ENCODE measurements at regions not wholly inside any gene's neighbourhood (a gene's known extent, or its start where the extent isn't known, plus 50 kb on each side); places are given as distances from the start of the nearest gene placed in this dataset.

DNA sequence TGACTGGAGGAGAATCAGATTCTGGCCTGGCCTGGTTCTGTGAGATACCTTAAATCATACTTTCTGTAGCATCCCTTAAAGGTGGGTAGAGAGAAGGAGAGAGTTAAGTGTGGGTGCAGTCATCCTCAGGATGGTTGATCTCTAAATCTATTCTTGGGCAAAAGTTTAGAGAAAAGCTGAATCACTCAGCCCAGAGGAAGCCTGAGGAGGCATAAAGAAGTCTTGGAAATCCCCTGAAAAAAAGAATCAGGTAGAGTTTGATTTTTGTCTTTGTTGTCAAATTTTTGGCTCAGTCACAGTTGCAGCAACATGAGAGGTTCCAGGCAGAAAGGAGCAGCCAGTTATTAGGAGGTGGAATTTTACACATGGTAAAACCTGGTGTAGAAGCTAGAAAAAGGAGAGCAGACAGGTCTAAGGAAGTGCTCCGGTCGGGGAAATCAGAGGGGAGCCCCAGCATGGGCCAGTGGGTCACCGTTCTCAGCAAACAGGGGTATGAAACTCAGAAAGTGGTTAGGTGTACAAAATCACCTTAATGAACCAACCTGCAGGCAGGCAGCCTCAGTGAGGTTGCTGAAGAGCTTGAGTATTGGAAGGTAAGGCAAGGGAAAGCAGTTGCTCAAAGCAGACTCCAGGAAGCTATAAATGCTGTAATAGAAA lies 116.2 kb upstream of the CNTLN start:
- DNase-seq: no peak

DNA sequence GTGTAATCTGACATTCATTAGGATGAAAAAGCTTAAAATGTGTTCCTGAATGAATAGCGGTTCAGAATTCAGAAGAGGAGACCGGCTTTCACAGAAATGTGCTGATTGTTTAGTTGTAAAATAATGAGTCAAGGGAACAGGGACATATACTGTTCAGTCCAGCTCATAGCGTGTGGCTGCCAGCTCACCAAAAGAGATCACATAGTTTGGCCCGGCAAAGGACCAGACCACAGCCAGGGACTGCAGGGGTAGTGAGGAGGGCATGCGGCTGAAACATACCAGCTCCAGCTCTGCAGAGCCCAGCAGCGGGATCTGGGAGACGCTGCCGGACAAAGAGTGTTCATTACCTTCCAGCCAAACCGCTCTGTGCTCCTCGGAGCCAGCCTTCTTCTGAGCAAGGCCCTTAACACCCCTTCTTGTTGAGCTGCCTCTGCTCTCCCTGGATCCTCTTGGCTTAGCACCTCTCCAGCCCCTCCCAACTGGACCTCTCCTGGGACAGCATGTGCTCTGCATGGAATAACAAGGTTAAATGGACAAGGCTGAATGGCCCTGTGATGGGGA lies 116.8 kb upstream of the CNTLN start:
- no peak for DNase-seq

GRCh38 chr9:17013891-17014290 lies 120.9 kb upstream of the CNTLN start:
- no peak for DNase-seq

GRCh38 chr9:17013010-17013409 lies 121.8 kb upstream of the CNTLN start:
- DNase-seq: no peak

- DNase-seq: no peak
These were observed 123.0 kb upstream of the CNTLN start for GRCh38 chr9:17011880-17012279.

DNA sequence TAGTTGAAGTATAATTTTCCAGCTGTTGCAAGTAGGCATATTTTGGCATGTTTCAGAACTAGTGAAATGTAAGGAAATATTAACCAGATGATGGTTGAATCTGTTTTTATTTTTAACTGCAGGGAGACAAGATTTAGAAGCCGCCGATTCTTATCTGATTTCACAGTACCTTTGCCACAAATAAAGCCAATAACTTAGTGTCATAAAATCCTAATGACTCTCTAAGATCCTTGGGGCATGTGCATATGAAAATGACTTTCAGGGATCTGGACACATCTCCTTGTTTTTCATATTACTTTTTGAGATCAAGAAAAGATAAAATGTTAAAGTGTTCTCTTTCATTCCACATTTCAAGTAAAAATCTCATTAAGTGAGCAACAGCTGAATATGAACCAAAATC lies 125.8 kb upstream of the CNTLN start:
- no peak for DNase-seq

DNA sequence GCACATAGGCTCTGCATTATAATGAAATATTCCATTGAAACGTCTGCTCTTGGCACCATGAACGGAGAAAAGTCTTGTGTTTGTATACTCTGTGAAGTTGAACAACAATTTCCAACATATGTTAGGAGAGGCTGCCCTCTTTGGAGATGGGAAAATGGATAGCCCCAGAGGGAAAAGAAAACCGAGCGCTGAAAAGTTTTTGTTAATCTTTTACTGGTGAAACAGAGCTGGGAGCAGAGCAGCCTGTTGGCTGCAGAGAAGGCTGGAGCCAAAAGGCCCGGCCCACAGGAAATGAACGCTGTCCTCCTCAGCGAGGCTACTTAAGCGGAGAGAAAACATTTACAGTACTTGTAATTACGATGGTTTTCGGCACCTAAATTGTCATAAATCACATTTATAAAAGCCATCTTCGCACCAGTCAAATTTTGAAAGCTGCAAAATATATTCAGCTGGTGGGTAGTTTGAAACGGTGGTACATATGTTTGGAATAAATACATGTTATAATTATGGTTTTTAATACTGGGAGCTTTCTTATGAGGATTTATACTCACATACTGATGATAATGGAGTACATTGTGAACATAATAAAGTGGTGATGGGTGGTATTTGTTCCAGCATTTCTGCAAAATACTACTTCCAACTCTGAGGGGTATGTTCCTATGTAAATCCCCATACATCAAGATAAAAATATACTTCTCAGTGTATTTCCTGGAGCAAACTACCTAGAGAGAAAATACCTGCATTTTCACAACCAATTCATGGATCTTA lies 129.6 kb upstream of the CNTLN start:
- DNase-seq: peak; percentile 29

DNA sequence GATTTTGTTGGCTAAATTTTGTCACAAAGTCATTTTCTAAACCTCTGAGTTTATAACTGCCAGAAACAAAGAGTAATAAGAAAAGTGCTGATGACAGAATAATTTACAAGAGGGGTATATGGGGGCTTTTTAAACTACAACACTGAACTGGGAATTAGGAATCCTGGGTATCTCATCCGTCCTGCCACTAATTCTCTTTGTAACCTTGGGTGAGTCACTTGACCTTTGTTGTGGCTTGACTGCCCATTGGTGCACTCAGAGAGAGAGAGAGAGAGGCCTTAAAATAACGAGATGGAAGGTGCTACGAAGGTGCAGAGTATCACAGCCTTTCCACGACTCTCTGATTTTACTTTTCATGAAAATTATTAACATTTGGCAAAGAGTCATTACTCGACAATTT lies 130.3 kb upstream of the CNTLN start:
- no peak for DNase-seq

DNA sequence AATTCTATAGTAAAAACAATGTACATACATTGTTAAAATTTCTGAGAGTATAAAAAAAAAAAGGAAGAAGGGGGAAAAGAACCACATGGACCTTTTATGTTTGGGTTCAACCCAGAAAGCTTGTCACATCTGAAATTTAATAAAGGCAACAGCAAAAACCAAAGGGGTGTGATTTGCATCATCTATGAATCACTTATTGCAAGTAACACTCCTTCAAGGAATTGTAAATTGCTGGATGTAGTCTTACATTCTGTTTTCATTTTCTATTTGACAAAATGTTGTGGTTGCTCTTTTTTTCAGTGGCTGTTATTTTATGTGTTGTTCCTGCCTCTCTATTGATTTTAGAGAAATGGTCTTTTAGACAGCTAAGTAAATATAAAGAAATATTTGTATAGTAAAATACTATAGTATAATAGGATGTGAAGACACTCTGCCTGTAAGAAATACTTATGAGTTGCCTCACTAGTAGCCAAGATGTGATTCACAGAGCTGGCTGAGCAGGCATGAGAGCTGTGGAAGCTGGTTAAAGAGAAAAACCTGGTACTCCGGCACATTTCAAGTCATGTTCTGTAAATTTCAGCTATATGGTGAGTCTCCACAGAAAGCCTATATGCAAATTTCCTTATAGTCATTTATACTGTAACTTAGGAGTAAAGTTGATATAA lies 131.1 kb upstream of the CNTLN start:
- DNase-seq: no peak

- DNase-seq: no peak
These were observed 126.5 kb upstream of the BNC2 start for GRCh38 chr9:16996901-16997491.

- DNase-seq: no peak
These were observed 121.7 kb upstream of the BNC2 start for GRCh38 chr9:16992138-16992537.

DNA sequence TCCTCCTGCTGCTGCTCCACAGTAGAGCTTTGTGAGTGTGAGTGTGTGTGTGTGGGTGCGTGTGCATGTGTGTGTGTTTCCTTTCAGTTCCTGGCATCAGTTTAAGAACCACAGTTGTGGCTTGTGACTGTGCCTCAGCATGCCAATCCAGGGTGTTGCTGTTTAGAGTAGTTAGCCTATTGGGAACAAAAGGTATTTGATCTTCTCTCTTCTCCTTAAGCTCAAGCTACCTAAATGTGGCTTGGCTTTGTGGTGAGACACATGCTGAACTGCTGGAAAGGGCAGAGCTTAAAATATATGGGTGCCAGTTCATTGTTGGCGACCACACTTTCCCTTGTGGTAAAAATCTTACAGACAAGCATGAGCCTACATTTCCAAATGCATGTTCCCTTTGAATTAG lies 116.6 kb upstream of the BNC2 start:
- no peak for DNase-seq

DNA sequence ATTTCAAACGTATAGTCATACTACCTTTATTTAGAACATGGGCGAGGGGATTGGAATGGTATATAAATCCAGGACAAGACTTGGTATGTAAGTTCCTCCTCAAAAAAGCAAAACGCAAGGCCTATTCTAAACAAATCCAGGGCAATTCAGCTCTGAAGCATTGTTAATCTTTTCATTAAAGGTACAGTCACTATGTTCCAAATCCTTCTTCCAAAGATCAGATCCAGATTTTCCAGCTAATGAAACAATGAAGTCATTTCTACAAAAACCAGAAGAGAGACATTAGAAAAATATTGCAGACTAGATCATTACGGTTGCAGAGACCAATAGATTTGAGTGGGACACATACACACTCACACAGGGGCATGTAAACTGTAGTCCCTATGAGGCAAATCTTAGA lies 116.1 kb upstream of the BNC2 start:
- DNase-seq: no peak

GRCh38 chr9:16985559-16986348 lies 115.3 kb upstream of the BNC2 start:
- no peak for DNase-seq

DNA sequence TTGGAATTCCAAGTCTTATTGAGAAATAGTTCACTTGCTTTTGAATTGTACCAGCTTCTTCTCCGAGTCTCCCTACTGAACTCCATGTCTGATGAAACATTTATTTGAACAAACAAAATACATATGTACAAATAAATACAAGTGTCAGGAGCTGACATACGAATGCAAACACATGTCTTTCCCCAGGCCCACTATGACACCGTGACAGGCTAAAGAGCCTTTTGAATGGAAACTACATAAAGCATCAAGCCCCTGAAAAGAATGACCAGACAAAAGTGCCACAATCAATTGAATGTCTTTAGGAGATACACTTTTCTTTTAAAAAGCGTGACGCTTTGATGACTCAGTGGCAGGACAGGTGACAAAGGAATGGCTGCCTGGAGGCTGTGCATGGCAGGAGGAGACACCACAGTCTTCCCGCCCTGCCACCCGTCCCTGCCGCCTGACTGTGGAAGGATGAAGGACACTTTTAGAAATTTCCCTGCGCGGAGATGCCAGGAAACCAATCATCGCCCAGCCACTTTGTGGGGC lies 112.4 kb upstream of the BNC2 start:
- no peak for DNase-seq

DNA sequence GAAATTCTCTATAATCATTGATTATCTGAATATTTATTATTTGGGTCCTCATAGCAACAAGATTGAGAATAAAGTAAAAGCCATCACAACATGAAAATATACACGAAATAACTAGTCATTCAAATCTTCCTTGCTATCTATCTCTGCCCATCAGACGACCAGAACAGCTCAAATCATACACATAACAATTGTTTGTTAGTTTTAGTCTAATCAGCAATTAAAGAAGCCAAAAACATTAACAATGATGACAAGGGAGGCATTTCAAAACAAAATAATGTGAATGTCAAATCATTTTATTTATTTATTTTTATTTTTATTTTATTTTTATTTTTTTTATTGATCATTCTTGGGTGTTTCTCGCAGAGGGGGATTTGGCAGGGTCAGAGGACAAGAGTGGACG lies 106.0 kb upstream of the BNC2 start:
- no peak for DNase-seq

- DNase-seq: no peak
These were observed 104.0 kb upstream of the BNC2 start for GRCh38 chr9:16974436-16974835.

GRCh38 chr9:16970321-16970720 lies 99.9 kb upstream of the BNC2 start:
- no peak for DNase-seq

DNA sequence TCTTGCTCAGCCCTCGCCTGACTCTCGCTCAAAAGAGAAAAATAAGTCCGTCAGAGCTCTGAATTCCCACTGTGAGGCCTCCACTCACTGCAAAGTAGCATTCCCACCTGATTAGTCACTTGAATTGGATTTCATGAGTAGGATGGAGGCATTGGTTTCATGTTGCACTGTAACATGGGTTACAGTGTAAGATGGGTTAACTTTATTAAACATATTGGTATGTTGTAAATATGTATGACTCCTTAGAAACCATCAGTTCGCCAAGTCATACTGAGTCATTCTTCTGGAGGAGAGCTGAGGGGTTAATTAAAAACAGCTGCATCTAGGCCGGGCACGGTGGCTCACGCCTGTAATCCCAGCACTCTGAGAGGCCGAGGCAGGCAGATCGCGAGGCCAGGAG lies 93.8 kb upstream of the BNC2 start:
- no peak for DNase-seq

GRCh38 chr9:16960084-16960483 lies 89.6 kb upstream of the BNC2 start:
- no peak for DNase-seq

DNA sequence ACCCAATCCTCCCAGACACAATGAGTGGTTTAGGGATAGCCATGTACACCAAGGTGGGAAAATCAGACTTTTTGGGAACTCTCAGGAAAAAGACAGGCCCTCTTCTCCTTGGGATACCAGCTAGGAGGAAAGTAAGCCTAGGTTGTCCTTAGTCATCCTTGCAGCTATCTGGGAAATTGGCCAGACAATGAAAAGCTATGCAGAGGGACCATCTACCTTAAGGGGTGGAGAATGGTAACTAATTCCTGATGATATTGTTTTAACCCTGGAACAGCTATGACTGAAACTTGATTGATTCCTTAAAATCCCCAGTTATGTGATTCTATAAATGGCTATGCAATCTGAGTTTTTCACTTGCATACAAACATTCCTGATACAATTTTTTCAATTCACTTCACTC lies 88.9 kb upstream of the BNC2 start:
- DNase-seq: no peak

DNA sequence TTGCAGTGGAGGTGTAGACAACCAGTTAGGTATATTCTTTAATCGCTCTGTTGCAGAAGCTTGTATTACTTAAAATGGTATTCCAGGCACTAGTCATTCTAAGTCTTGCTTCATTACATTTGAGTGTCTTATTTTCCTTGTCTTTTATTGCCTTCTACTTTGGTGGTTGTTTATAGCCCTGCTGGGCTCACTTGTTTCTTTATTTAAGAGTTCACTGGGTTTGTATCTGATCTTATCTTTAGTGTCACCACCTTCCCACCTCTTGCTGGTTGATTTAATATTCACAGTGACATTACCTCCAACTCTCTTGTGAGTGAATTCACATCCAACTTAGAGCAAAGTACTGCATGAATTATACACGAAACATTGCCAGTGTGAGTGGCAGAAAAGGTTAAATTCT lies 83.6 kb upstream of the BNC2 start:
- DNase-seq: no peak

DNA sequence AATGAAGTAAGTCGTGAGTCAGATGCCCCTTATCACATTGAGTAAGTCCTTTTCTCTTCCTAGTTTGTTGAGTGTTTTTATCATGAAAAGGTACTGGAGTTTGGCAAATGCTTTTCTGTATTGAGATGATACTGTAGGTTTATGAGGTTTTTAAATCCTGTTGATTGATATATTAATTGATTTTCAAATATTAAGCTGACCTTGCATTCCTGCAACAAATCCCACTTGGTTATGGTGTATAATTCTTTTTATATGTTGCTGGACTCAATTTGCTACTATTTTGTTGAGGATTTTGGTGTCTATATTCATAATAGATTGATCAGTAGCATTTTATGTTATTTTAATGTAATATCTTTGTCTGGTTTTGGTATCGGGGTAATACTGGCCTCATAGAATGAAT lies 81.0 kb upstream of the BNC2 start:
- no peak for DNase-seq

All from NCI-H2227 treated with DMSO at 0.1 percent for 48 hours (cell line).